ENCODE measurements at regions not wholly inside any gene's neighbourhood (a gene's known extent, or its start where the extent isn't known, plus 50 kb on each side); places are given as distances from the start of the nearest gene placed in this dataset.

- intact Hi-C loops (cut with micrococcal nuclease) (no loop called here), dilution Hi-C loops (cut with MboI; ENCODE audit: extremely low pct_ligation_motif_present, low sequenced_read_pairs) (no loop called here)
- Histone ChIP-seq H3K9ac (replicated peaks; ENCODE audit: extremely low read depth, insufficient read depth, low read length) (no peak overlapping the region), H3K27me3 (ENCODE audit: control insufficient read depth in 2 of 2, insufficient read depth in 2 of 2, low read length in 2 of 2) (no peaks in the 10 kb centered on the region), H3K27ac (ENCODE audit: insufficient read depth, low read depth, low read length) (no peak overlapping the region), H2AFZ (ENCODE audit: low read depth, low read length) (no peak overlapping the region), H3K4me2 (ENCODE audit: insufficient read depth, low read length) (no peak overlapping the region), H3K9me3 (replicated peaks; ENCODE audit: control insufficient read depth, insufficient read depth, low read length) (no peaks in the 10 kb centered on the region), H3K4me3 (replicated peaks in 1 of 3; ENCODE audit: insufficient read depth in 1 of 3, low read depth in 1 of 3, low read length in 3 of 3) (no peak overlapping the region), H4K20me1 (replicated peaks; ENCODE audit: control insufficient read depth, extremely low read depth, insufficient read depth, low read length) (no peaks in the 10 kb centered on the region), H3K4me1 (ENCODE audit: control insufficient read depth, extremely low read depth, insufficient read depth, low read length) (no peaks in the 10 kb centered on the region), H3K36me3 (ENCODE audit: control insufficient read depth in 2 of 2, extremely low read depth in 1 of 2, insufficient read depth in 2 of 2, low read length in 2 of 2) (no peaks in the 10 kb centered on the region), H3K79me2 (ENCODE audit: control insufficient read depth, insufficient read depth, low read length) (no peaks in the 10 kb centered on the region), H3K9me1 (replicated peaks; ENCODE audit: control insufficient read depth, extremely low read depth, insufficient read depth, low read length) (no peaks in the 10 kb centered on the region)
- FAIRE-seq, result no peak
- no peak for DNase-seq (ENCODE audit: low read depth, low spot score)
- TF ChIP-seq MYC (IDR thresholded peaks at IDR 0.05; ENCODE audit: low read depth, low read length), result no peak
- POLR2A ChIA-PET, result no interaction called here
- CTCF ChIA-PET, result no interaction called here
- no TSS peak for BruUV-seq (replicated peaks)
These were observed 451.8 kb downstream of the HACE1 start for GRCh38 chr6:104407957-104408356.

- H3K79me2 ChIP-seq (ENCODE audit: control insufficient read depth, insufficient read depth, low read length), result no peaks in the 10 kb centered on the region
- intact Hi-C loops (cut with micrococcal nuclease), result no loop called here
- H3K27ac ChIP-seq (ENCODE audit: insufficient read depth, low read depth, low read length), result no peak overlapping the region
- no peak overlapping the region for H3K9ac ChIP-seq (replicated peaks; ENCODE audit: extremely low read depth, insufficient read depth, low read length)
- dilution Hi-C loops (cut with MboI; ENCODE audit: extremely low pct_ligation_motif_present, low sequenced_read_pairs), result no loop called here
- no TSS peak for BruUV-seq (replicated peaks)
- no peak overlapping the region for H2AFZ ChIP-seq (ENCODE audit: low read depth, low read length)
- H3K27me3 ChIP-seq (ENCODE audit: control insufficient read depth in 2 of 2, insufficient read depth in 2 of 2, low read length in 2 of 2), result no peaks in the 10 kb centered on the region
- no peaks in the 10 kb centered on the region for H3K9me1 ChIP-seq (replicated peaks; ENCODE audit: control insufficient read depth, extremely low read depth, insufficient read depth, low read length)
- ChIA-PET POLR2A (no interaction called here), CTCF (no interaction called here)
- H4K20me1 ChIP-seq (replicated peaks; ENCODE audit: control insufficient read depth, extremely low read depth, insufficient read depth, low read length), result no peaks in the 10 kb centered on the region
- H3K9me3 ChIP-seq (replicated peaks; ENCODE audit: control insufficient read depth, insufficient read depth, low read length), result no peaks in the 10 kb centered on the region
- DNase-seq (ENCODE audit: low read depth, low spot score), result no peak
- no peak overlapping the region for H3K4me2 ChIP-seq (ENCODE audit: insufficient read depth, low read length)
- TF ChIP-seq MYC (IDR thresholded peaks at IDR 0.05; ENCODE audit: low read depth, low read length) (no peak), FOS (IDR thresholded peaks at IDR 0.05; ENCODE audit: borderline replicate concordance, insufficient read depth, low read length) (no peak)
- H3K36me3 ChIP-seq (ENCODE audit: control insufficient read depth in 2 of 2, extremely low read depth in 1 of 2, insufficient read depth in 2 of 2, low read length in 2 of 2), result no peaks in the 10 kb centered on the region
- no peak overlapping the region for H3K4me3 ChIP-seq (replicated peaks in 1 of 3; ENCODE audit: insufficient read depth in 1 of 3, low read depth in 1 of 3, low read length in 3 of 3)
- no peak for FAIRE-seq
- no peaks in the 10 kb centered on the region for H3K4me1 ChIP-seq (ENCODE audit: control insufficient read depth, extremely low read depth, insufficient read depth, low read length)
These were observed 455.3 kb downstream of the HACE1 start for GRCh38 chr6:104404377-104404776.

Measured in endothelial cell of umbilical vein (primary cell).